Retinal pigment epithelial cell (primary cell): ENCODE measurements at regions not wholly inside any gene's neighbourhood (a gene's known extent, or its start where the extent isn't known, plus 50 kb on each side); places are given as distances from the start of the nearest gene placed in this dataset.

Experiments
- DNase-seq: peaks from one replicate; pipeline ENCODE4 v3.0.0-alpha.2; 2010; ENCODE audit warnings: low read depth
- H3K4me3 ChIP-seq: 2 replicates; pipeline ENCODE4 v1.5.1; 2011; ENCODE audit warnings: mild to moderate bottlenecking, low read length, control low read depth, moderate library complexity
- TF ChIP-seq, protein P1 (sequence below): conservative IDR thresholded peaks from 2 replicates; pipeline ENCODE4 v1.5.1; 2011; ENCODE audit warnings: low read depth, low read length, control low read depth, inconsistent platforms

- no peak for DNase-seq
Observed at GRCh38 chr6:56334937-56335336, 87.6 kb upstream of the COL21A1 start.

DNA sequence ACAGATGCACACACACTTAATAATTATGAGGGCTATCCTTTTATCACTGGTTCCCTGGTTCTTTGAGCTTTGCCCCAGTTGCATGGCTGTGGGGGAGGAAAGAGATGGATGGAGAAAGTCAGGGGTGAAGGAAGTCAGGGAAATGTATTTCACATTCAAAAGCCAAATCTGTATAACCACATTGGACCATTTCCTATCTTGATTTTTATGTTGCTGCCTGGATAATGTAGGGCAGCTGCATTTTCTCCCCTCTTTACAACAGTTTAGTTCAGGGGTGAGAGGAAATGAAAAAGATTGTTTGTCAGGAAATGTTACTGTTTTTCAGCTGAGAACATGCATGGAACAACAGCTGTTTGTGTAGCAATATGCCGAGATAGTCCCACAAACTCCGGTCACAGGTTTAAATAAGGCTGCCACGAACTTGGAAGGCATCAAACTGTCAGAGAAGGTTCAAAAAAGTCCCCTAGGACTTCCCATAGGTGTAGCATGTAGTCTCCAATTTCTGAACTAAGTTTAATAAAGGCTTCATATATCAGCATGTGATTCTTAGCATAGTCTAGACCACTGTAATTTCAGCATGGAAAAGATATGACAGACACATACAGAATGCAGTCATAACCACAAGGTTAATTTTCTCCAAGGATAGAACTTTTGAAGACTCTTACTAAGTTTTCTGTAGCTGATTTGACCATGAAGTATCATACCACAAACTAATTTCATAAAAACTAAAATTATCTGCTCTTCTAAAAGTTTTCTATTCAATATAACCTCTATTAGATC, 82.1 kb upstream of the COL21A1 start:
- no peak overlapping the region for H3K4me3 ChIP-seq
- DNase-seq, result no peak
- TF ChIP-seq, protein P1, sequence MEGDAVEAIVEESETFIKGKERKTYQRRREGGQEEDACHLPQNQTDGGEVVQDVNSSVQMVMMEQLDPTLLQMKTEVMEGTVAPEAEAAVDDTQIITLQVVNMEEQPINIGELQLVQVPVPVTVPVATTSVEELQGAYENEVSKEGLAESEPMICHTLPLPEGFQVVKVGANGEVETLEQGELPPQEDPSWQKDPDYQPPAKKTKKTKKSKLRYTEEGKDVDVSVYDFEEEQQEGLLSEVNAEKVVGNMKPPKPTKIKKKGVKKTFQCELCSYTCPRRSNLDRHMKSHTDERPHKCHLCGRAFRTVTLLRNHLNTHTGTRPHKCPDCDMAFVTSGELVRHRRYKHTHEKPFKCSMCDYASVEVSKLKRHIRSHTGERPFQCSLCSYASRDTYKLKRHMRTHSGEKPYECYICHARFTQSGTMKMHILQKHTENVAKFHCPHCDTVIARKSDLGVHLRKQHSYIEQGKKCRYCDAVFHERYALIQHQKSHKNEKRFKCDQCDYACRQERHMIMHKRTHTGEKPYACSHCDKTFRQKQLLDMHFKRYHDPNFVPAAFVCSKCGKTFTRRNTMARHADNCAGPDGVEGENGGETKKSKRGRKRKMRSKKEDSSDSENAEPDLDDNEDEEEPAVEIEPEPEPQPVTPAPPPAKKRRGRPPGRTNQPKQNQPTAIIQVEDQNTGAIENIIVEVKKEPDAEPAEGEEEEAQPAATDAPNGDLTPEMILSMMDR, result no peak

More at GRCh38 chr6:56334937-56335336, 87.6 kb upstream of the COL21A1 start:
- H3K4me3 ChIP-seq, result no peak overlapping the region
- TF ChIP-seq, protein P1, result no peak

DNA sequence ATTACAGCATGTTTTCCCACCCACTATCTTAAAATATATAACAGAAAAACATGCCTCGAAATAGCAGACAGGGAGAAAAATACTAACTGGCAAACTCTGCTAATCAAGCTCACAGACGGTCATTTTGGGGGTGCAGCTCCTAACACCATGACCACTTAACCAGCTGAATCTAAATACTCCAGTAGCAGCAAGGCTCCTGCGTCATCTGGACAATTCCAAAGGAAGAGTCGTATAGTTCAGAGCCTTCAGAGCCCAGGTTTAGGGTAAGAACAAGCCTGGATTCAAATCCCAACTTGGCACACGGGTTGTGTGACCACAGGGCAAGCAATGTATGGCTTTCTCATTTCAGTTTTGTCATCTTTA, 81.3 kb upstream of the COL21A1 start:
- DNase-seq, result no peak
- H3K4me3 ChIP-seq, result no peak overlapping the region
- TF ChIP-seq, protein P1, result no peak

DNA sequence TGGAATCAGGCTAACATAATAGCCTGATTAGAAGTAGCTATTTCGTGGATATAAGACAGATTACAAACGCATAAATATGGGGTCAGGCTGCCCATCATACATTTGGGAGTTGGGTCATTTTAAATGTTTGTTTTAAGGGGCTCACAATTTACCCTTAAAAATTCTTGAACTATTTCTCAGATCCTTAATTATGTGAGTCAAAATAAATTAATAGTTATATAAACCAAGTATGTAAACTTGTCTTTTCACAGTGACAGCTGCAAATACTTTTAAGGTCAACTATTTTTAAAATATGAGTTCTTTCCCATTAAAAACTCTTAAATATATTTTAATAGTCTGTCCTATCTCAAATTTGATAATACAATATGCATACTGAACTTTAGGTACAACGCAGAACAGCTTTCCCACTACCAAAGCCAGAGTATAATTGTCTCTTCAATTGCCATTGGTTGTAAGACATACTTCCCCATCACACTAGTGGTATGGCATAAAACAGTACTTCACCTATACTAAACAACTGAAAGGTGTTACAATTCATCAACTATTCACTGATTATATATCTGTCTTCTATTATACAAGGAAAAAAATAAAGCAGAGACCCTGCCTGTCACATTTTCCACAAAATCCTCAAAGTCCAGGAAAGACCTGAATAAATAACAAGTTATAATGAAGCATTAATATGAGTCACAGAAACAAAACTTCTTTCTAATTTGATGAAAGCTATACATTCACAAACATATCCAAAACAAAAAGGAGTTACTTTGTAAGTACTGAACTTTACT, 80.8 kb upstream of the COL21A1 start:
- TF ChIP-seq, protein P1, result no peak
- H3K4me3 ChIP-seq, result no peak overlapping the region
- no peak for DNase-seq

- no peak overlapping the region for H3K4me3 ChIP-seq
- DNase-seq, result no peak
- TF ChIP-seq, protein P1, result no peak
Observed at GRCh38 chr6:56324396-56324795, 77.0 kb upstream of the COL21A1 start.

- TF ChIP-seq, protein P1, result no peak
- no peak overlapping the region for H3K4me3 ChIP-seq
- no peak for DNase-seq
Observed at GRCh38 chr6:56318851-56319250, 71.5 kb upstream of the COL21A1 start.
